OCI-M1 (cell line): ENCODE measurements at regions not wholly inside any gene's neighbourhood (a gene's known extent, or its start where the extent isn't known, plus 50 kb on each side); places are given as distances from the start of the nearest gene placed in this dataset.
"Not testable (repeated sequence)": the region's sequence is repeated elsewhere in the genome, so short reads cannot be mapped to it uniquely, and the experiment has no call there.

Experiments
- DNase-seq: peaks from one replicate; lab custom pipeline; 2025; lab: John Stamatoyannopoulos, UW

DNA sequence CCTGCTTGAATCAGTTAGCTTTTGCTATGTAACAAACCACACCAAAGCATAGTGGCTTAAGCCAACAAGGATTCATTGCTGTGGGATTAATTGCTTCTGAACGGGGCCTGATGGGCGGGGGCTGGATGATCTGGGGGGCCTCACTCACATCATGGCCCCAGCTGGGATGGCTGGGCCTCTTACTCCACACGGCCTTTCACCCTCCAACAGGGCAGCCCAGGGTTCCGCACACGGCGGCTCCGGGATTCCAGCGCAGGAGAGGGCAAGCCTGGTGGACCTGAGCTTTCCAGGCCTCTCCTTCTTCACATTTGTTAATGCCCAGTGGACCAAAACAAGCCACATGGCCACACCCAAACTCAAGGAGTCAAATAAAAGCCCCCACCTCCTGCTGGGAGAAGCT is 86.3 kb upstream of the PHLPP1 start:
- no peak for DNase-seq

DNA sequence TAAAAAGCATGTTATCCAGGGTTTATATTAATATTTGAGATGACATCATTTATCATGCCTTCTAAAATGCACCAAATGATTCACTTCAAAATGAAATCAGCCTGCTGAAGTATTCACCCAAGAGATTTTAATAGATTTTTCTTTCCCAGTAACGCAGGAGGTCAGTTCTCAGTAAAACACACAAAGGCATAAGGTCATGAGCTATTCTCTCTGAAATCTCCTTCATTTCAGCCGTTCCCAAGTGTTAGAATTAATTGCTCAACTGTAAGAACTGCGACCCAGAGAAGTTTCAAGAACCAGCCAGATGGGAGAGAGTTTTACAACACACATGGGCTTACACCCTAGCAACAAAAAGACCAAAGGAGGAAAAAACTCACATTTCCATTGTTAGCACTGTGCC is 84.2 kb upstream of the PHLPP1 start:
- no peak for DNase-seq

DNA sequence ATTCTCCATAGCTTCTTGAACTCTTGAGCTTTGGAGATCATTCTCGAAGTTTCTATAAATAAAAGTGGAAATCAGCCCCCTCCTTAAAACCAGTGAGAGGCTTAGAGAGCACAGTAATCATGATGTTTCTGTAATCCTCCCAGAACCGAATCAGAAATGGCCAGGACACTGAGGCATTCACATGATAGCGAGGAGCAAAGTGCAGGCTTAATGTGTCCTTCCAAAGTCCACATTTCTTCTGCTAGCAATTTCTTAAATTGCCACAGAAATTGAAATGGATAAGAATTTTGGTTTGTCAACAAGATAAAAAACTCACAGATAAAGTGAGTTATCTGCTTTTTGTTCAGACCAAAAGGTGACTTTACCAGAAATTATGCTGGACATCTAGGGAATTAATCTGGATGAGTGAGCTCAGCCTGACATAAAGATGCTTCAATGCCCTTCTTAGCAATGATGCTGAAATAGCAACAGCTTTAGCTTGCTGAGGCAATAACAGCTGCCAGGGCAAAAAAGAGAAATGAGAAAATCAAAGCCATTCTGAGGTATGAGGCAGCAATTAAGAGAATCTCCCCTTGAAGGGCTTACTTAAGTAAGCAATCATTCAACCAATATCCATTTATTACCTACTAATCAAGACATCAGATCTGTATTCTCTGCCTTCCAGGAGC is 82.4 kb upstream of the PHLPP1 start:
- no peak for DNase-seq

GRCh38 chr18:62634458-62634857 is 80.9 kb upstream of the PHLPP1 start:
- DNase-seq = peak; percentile 56

DNA sequence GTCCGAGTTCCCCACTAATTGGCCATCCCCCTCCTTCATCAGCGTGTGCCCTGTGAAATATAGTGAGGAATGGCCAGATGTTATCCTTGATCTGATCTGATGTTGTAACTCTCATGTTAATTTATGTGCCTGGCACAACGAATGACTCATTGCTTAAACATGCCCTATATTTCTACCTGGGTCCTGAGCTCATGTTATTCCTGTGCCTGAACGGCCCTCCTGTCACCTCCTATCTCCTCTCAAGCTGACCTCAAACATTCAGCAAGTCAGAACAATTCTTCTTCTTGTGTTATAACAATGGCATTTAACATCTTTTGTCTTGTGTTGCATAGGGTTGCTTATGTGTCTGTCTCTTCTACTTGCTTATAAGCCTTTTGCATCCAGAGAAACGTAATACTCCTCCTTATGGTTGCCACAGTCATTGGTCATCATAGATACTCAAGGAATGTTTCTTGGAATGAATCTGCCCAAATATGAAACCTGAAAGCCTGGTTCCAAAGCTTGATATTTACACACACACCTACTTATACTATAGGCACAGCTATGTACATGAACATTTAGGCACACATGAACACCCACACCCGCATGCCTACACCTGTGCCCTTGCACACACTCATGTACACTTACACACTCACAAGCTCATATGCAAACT is 80.2 kb upstream of the PHLPP1 start:
- no peak for DNase-seq

DNA sequence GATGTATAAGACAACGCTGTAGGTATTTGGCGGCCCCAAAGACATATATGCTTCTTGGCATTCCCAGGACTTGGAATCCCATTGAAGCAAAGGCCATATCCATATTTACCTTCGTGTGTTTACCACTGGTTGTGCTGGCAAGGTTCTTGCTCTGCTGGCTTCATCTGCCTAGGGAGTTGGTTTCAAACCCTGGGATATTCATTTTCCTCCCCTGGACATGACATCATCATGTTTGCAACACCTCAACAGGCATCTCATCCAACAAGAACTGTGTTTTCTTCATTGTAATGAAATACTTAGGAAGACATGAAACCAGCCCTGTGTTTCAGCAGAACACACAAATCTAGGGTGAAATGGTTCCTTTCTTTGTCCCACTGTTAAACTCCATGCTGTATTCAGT is 77.9 kb upstream of the PHLPP1 start:
- no peak for DNase-seq

DNA sequence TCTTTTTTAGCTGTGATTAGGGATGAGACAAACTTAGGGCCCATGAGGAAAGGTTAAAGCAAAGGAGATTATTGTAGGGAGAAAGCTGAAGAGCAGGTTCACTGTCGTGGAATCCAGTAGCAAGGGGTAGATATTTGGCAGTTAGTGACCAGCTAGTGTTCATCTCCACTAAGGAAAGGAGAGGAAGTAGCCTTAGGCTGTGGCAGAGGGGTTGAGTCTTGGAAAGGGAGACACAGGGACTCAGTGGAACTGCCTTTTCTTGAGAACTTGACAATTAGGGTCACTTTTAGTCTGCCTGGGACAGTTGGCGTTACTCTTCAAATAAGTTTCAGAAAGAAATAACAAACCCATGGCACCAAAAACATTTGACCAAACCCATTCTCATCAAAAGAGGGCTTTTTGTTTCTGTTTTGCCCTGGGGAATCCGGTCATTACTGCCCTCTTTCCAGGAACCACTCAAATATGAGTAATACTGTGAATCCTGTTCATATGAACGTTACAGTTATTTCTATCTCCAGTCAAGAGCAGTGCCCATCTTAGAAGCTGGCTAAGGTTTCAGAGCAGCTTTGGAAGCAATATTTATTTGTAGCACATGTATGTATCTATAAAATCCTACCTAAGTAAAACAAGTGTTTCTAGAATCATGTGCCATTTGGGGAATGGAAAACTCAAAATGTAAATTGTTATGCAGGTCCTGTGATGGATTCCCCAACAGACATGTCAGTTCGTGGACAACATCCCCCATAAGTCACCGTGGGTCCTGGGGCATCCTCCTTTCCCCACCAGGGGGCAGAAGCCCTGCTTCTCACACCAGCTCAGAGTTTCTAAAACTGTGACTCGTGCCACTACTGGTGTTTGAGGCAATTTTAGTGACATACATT is 77.3 kb upstream of the PHLPP1 start:
- DNase-seq = peak; percentile 86

DNA sequence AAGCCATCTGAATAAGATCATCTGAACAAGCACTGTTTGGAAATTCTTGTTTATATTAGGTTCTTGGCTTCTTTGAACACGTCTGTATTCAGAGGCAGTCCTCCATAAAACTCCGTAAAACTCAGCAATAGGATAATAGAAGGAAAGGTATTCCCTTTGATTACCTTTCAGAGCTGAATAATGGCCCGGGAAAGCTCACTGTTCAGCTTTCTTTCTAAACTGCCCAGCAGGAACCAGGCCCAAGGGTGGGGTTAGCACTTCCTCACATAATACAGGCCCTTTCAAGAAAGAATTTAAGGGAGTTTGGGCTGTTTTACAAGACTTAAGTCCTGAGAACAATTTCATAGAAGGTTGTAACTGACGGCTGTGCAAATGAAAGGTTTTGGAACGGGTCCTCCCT is 72.2 kb upstream of the PHLPP1 start:
- DNase-seq = no peak

GRCh38 chr18:62644773-62645172 is 70.6 kb upstream of the PHLPP1 start:
- DNase-seq = no peak

DNA sequence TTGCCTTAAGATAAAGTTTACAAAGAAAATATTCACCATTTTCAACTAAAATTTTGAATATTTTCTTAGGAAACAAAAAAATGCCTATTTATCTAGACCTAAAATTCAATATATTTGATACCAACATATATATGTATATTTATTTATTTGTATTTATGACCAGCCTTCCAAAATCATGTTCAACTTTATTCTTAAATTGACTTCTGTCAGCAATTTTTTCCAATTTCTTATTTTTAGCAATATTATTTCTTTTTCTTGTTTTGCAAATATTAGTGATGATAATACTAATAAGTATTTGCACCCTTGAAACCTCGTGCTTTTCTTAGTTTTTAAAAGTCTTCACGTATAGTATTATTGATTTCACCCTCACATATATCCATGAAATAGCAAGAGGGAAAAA is 68.2 kb upstream of the PHLPP1 start:
- DNase-seq = no peak

DNA sequence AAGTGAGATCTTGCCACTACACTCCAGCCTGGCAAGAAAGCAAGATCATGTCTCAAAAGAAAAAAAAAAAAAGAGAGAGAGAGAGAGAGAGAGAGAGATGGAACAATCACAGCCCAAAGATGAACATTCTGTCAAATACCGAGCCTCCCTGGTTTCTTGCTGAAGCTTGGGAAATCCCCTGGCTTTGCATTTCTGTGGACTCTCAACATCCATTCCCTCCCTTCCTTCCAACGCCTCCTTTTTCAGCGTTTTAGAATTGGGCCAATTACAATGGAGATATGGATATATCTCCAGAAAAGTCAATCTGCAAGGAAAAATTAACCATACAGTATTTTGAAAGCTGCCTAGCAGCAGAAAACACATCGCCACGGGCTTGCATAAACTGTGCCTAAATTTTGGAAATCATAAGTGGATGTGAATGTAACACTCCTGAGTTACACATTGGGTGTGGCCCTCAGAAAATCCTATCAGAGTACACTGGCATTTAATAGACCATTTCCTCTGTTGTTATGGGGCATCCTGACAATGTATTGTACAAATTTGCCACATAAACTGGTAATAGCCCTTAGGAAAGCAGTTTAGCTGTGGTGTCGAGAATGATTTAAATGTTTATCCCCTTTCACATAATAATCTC is 67.2 kb upstream of the PHLPP1 start:
- no peak for DNase-seq

- DNase-seq = peak; percentile 14
Measured at GRCh38 chr18:62651276-62652056, 63.9 kb upstream of the PHLPP1 start.

- DNase-seq = not testable (repeated sequence)
Measured at GRCh38 chr18:62652057-62652629, 63.2 kb upstream of the PHLPP1 start.

DNA sequence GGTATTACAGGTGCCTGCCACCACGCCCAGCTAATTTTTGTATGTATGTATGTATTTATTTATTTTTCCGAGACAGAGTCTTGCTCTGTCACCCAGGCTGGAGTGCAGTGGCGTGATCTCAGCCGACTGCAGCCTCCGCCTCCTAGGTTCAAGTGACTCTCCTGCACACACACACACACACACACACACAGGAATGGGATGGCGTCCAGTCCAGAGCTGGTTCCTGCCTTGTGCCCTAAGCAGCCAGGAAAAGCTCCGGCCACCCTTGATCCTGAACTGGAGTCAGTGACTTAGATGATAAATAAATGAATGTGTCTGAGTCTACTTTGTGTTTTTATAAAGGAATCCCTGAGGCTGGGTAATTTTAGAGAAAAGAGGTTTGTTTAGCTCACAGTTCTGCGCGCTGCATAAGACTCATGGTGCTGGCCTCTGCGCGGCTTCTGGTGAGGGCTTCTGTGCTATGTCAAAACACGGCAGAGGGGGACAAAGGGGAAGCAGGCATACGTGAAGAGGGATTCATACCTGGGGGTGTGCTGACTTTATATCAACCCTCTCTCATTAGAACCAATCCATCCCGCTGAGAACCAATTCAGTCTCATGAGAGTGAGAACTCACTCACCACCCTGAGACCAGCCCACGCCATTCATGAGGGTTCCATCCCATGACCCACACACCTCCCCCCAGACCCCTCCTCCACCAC is 59.7 kb upstream of the PHLPP1 start:
- no peak for DNase-seq

DNA sequence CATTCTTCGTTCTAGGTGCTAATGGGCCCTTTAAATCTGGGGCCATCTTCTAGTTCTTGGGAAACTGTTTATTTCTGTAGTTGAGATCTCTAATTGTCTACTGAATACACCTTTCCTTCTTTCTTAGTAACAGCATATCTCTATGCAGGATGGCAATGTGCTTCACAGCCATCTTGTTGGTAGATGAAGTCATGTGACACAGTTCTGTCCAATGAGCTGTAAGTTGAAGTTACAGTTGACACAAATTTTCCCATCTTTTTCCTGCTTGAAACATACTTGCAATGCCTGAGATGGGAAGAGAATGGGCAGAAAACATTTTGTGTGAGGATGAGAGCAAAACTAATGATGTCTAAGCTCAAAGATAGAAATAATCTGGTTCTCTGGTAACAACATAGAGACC is 57.3 kb upstream of the PHLPP1 start:
- no peak for DNase-seq

- peak; percentile 5 for DNase-seq
Measured at GRCh38 chr18:62659698-62660097, 55.6 kb upstream of the PHLPP1 start.

- DNase-seq = no peak
Measured at GRCh38 chr18:62660691-62661090, 54.6 kb upstream of the PHLPP1 start.

DNA sequence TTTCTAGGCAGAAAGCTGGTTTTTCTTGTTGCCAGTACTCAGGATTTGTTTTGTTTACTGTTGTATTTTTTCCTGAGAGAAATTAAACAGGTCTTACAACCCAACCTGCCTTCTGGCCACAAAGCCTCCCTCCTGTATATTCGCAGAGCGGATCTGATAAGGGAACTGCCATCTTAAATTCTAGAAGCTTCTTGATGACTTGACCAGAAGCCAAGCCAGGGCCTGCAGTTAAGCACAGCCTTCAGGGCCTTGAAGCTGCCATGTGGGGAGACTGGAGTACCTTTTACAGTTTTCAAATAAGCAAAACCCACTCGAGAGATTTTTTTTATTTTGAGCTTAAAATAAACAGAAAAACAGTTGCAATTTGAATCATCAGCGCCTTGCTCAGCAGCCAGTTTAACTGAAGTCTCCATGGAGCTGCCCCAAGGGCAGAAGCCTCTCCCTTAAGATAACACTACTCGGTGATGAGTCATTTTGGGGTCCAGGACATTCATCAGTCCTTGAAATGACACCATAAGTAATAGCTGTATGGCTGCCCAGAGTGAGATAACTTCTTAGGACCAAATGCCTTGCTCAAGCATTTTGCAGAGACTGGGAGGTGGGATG is 51.5 kb upstream of the PHLPP1 start:
- DNase-seq = peak; percentile 81

GRCh38 chr18:62664414-62664813 is 50.9 kb upstream of the PHLPP1 start:
- no peak for DNase-seq

- DNase-seq = no peak
Measured at GRCh38 chr18:62665188-62665587, 50.2 kb upstream of the PHLPP1 start.
